ENCODE measurements at regions not wholly inside any gene's neighbourhood (a gene's known extent, or its start where the extent isn't known, plus 50 kb on each side); places are given as distances from the start of the nearest gene placed in this dataset.

- TF ChIP-seq POLR2AphosphoS5 (IDR thresholded peaks at IDR 0.05; ENCODE audit: low read depth, low read length), result no peak
- TF ChIP-seq TAF1 (IDR thresholded peaks at IDR 0.05; ENCODE audit: borderline replicate concordance, insufficient read depth, low read length), result no peak
Measured at GRCh38 chr16:5581428-5581827, 483.8 kb upstream of the EEF2KMT start.
